Fibroblast of lung (primary cell): ENCODE measurements at regions not wholly inside any gene's neighbourhood (a gene's known extent, or its start where the extent isn't known, plus 50 kb on each side); places are given as distances from the start of the nearest gene placed in this dataset.

Source experiments
- CTCF ChIP-seq, 2 donors: IDR thresholded peaks in 1 of 2; conservative IDR thresholded peaks in 1 of 2; 1 replicate in 1 of 2; 2 replicates in 1 of 2; pipeline ENCODE4 v1.5.1; 2011 to 2012; ENCODE audit warnings: low read length in 2 of 2, control low read depth in 1 of 2, inconsistent platforms in 1 of 2, low read depth in 1 of 2, mild to moderate bottlenecking in 1 of 2
- EZH2 ChIP-seq: IDR thresholded peaks from 2 replicates; pipeline ENCODE4 v1.5.1; 2012; ENCODE audit warnings: low read length, control low read depth, mild to moderate bottlenecking; ENCODE audit errors: missing control alignments

GRCh38 chr1:213446496-213446895 is 395.5 kb downstream of the RPS6KC1 start:
- TF ChIP-seq EZH2 (no peak), CTCF (conservative IDR thresholded peaks at IDR 0.05 in 1 of 2, IDR thresholded peaks at IDR 0.05 in 1 of 2; ENCODE audit: low read depth in 1 of 2, low read length in 2 of 2) (no peak)
